ENCODE measurements at regions not wholly inside any gene's neighbourhood (a gene's known extent, or its start where the extent isn't known, plus 50 kb on each side); places are given as distances from the start of the nearest gene placed in this dataset.

GRCh38 chr2:30040147-30040546, 106.7 kb upstream of the YPEL5 start:
- 83 to 84% methylated on average over 1 of the region's 1 CpG for WGBS, 2 donors
- H3K4me1 ChIP-seq: peaks cover 10% of the 10 kb centered on the region
- H3K4me3 ChIP-seq: no peak overlapping the region
- no peak overlapping the region for H3K27ac ChIP-seq
- TF ChIP-seq CTCF (IDR thresholded peaks at IDR 0.05) (no peak), POLR2A (IDR thresholded peaks at IDR 0.05) (no peak)
- DNase-seq: no peak
- H3K27me3 ChIP-seq: no peaks in the 10 kb centered on the region
- intact Hi-C loops (cut with DNase I): no loop called here
- ATAC-seq: no peak
- no peaks in the 10 kb centered on the region for H3K36me3 ChIP-seq (replicated peaks in 1 of 2; ENCODE audit: insufficient read depth in 1 of 2, low read depth in 2 of 2)
- H3K9me3 ChIP-seq: no peaks in the 10 kb centered on the region

- 65 to 71% methylated on average over 5 of the region's 5 CpGs for WGBS, 2 donors
Observed at GRCh38 chr2:30041884-30042283, 104.9 kb upstream of the YPEL5 start.

GRCh38 chr2:30046396-30046795, 100.4 kb upstream of the YPEL5 start:
- intact Hi-C loops (cut with DNase I): no loop called here
- 89 to 90% methylated on average over 2 of the region's 2 CpGs for WGBS, 2 donors

More at GRCh38 chr2:30041884-30042283, 104.9 kb upstream of the YPEL5 start:
- Histone ChIP-seq H3K4me3 (no peak overlapping the region), H3K9me3 (no peaks in the 10 kb centered on the region), H3K4me1 (peaks cover 10% of the 10 kb centered on the region), H3K36me3 (replicated peaks in 1 of 2; ENCODE audit: insufficient read depth in 1 of 2, low read depth in 2 of 2) (no peaks in the 10 kb centered on the region), H3K27ac (no peak overlapping the region), H3K27me3 (no peaks in the 10 kb centered on the region)
- ATAC-seq (no peak), DNase-seq (no peak)
- TF ChIP-seq POLR2A (IDR thresholded peaks at IDR 0.05) (no peak), CTCF (IDR thresholded peaks at IDR 0.05) (no peak)
- intact Hi-C loops (cut with DNase I): no loop called here

GRCh38 chr2:30046979-30047378, 99.8 kb upstream of the YPEL5 start:
- H3K4me3 ChIP-seq: no peak overlapping the region
- no peak overlapping the region for H3K27ac ChIP-seq
- intact Hi-C loops (cut with DNase I): no loop called here
- no peak for ATAC-seq
- no peaks in the 10 kb centered on the region for H3K9me3 ChIP-seq
- no peaks in the 10 kb centered on the region for H3K4me1 ChIP-seq
- no peaks in the 10 kb centered on the region for H3K36me3 ChIP-seq (replicated peaks in 1 of 2; ENCODE audit: insufficient read depth in 1 of 2, low read depth in 2 of 2)
- no peak for TF ChIP-seq CTCF (IDR thresholded peaks at IDR 0.05)
- TF ChIP-seq POLR2A (IDR thresholded peaks at IDR 0.05): no peak
- no peaks in the 10 kb centered on the region for H3K27me3 ChIP-seq
- 88 to 91% methylated on average over 3 of the region's 3 CpGs for WGBS, 2 donors
- DNase-seq: no peak

More at GRCh38 chr2:30046396-30046795, 100.4 kb upstream of the YPEL5 start:
- H3K4me3 ChIP-seq: no peak overlapping the region
- H3K36me3 ChIP-seq (replicated peaks in 1 of 2; ENCODE audit: insufficient read depth in 1 of 2, low read depth in 2 of 2): no peaks in the 10 kb centered on the region
- no peaks in the 10 kb centered on the region for H3K9me3 ChIP-seq
- TF ChIP-seq POLR2A (IDR thresholded peaks at IDR 0.05): no peak
- TF ChIP-seq CTCF (IDR thresholded peaks at IDR 0.05): no peak
- no peaks in the 10 kb centered on the region for H3K27me3 ChIP-seq
- ATAC-seq: no peak
- H3K4me1 ChIP-seq: no peaks in the 10 kb centered on the region
- no peak overlapping the region for H3K27ac ChIP-seq
- no peak for DNase-seq

GRCh38 chr2:30048636-30049175, 98.1 kb upstream of the YPEL5 start:
- WGBS, 2 donors: 60 to 64% methylated on average over 8 of the region's 8 CpGs
- no peak overlapping the region for H3K4me3 ChIP-seq
- DNase-seq (no peak), ATAC-seq (no peak)
- H3K27me3 ChIP-seq: no peaks in the 10 kb centered on the region
- TF ChIP-seq POLR2A (IDR thresholded peaks at IDR 0.05) (no peak), CTCF (IDR thresholded peaks at IDR 0.05) (no peak)
- no peak overlapping the region for H3K27ac ChIP-seq
- no peaks in the 10 kb centered on the region for H3K36me3 ChIP-seq (replicated peaks in 1 of 2; ENCODE audit: insufficient read depth in 1 of 2, low read depth in 2 of 2)
- no peaks in the 10 kb centered on the region for H3K9me3 ChIP-seq
- H3K4me1 ChIP-seq: no peaks in the 10 kb centered on the region
- intact Hi-C loops (cut with DNase I): no loop called here
